NB4 (cell line): ENCODE measurements at regions not wholly inside any gene's neighbourhood (a gene's known extent, or its start where the extent isn't known, plus 50 kb on each side); places are given as distances from the start of the nearest gene placed in this dataset.

Experiments used
- CTCF ChIP-seq: IDR thresholded peaks from one replicate; pipeline ENCODE4 v1.5.1; 2012; ENCODE audit warnings: low read depth, low read length
- MAX ChIP-seq: IDR thresholded peaks from 2 replicates; pipeline ENCODE4 v1.6.1; 2011; ENCODE audit warnings: low read depth, low read length
- MYC ChIP-seq: IDR thresholded peaks from 2 replicates; pipeline ENCODE4 v1.6.1; 2011; ENCODE audit warnings: low read depth, low read length
- POLR2A ChIP-seq: IDR thresholded peaks from 2 replicates; pipeline ENCODE4 v1.6.1; 2011; ENCODE audit warnings: mild to moderate bottlenecking; ENCODE audit not compliant: insufficient read length; ENCODE audit errors: extremely low read depth

GRCh38 chr15:62249501-62249900 lies 84.4 kb upstream of the C2CD4B start:
- TF ChIP-seq CTCF (no peak), MAX (no peak), POLR2A (no peak), MYC (no peak)
